NOMO-1 treated with DMSO at 0.1 percent for 48 hours (cell line): ENCODE measurements at regions not wholly inside any gene's neighbourhood (a gene's known extent, or its start where the extent isn't known, plus 50 kb on each side); places are given as distances from the start of the nearest gene placed in this dataset.
A peak's percentile ranks its signal among the peaks of the same experiment; 100 is the strongest.
"Not testable (repeated sequence)": the region's sequence is repeated elsewhere in the genome, so short reads cannot be mapped to it uniquely, and the experiment has no call there.

Experiments used
- DNase-seq: peaks from one replicate; lab custom pipeline; 2025; ENCODE audit not compliant: unreplicated experiment; lab: John Stamatoyannopoulos, UW

DNA sequence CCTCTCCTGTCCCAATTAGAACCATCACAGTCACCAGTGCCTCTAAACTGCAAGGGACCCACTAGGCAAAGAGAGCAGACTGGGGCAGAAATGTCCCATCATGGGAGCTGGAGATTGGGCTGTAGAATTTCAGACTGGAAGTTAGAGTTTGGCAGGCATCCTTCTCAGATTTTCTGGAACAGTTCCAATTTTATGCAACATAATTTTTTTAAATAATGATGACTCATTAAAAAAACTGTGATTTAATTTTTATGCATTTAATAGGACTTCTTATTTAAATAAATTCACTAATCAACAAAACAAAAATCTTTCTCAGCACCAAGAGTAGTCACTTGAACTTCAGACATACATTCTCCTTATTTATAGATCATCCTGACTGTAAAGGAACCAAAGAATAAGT, 84.6 kb upstream of the SLC7A14 start:
- DNase-seq, result no peak

DNA sequence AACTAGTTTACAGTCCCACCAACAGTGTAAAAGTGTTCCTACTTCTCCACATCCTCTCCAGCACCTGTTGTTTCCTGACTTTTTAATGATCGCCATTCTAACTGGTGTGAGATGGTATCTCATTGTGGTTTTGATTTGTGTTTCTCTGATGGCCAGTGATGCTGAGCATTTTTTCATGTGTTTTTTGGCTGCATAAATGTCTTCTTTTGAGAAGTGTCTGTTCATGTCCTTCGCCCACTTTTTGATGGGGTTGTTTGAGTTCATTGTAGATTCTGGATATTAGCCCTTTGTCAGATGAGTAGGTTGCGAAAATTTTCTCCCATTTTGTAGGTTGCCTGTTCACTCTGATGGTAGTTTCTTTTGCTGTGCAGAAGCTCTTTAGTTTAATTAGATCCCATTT, 77.1 kb upstream of the SLC7A14 start:
- DNase-seq, result not testable (repeated sequence)

DNA sequence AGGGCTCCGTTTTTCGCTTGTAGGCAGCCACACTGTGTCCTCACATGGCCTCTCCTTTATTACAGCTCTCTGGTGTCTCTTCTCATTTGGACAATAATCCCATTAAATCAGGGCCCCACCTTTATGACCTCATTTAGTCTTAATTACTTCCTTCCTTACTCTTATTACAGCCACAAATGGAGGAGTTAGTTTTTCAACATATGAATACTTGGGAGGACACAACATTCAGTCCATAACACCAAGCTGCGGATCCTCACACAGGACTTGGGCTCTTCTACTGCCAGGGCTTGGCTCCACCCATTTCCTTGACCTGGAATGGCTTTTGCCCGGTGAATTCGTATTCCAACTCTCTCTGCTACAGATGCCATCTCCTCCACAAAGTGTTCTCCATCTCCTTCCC, 74.3 kb upstream of the SLC7A14 start:
- peak; percentile 15 for DNase-seq

DNA sequence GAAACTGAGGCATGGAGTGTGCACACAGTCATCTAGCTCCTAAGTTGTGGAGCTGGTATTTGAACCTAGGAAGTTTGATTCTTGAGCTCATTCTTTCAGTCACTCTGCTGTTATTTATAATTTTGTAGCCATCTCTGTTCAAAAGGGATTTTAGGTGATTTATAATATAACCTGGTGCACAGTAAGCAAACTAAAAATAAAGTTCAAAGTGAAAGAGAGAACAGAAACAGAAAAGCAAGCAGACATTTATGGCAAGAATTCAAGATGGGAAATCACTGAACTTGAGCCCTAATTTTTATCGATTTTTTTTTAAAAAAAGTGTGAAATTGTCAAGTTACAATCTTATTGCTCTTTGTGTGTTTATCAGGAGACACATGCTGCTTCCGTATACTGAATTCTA, 71.4 kb upstream of the SLC7A14 start:
- DNase-seq, result no peak

DNA sequence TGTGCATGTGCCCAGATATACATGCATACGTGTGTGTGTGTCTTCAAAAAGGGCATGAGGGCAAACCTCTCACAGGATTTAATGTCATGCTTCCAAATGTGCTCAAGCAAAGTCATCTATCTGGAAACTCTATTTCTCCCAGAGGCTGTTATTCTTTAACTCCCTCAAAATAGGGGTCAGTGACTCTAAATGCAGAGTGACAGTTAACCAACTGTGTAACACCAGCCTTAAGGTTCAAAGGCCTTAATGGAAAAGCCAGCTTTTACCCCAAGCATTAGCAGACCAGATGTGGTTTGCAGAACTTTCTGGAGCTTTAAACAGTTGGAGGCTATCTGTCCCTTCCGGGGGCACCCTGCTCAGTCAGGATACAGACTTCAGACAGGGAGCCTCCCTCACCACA, 70.4 kb upstream of the SLC7A14 start:
- DNase-seq, result no peak

DNA sequence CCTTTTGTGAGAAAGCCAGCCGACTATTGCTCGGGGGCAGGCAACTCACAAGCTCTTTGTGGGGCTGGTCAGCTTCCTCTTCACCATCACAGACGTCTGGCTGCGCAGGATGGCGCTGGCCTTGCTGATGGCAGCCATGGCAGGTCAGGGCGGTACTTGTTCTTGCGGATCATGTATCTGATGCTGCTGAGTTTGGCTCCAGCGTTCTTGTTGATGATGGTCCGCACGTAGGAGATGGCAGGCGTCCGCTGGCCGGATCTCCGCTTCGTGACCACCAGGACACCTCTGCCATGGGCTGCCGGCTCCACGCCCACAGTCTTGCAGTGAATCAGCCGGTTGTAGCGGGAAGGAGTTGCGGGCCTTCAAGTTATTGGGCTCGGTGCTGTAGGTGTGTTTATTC, 67.9 kb upstream of the SLC7A14 start:
- no peak for DNase-seq

DNA sequence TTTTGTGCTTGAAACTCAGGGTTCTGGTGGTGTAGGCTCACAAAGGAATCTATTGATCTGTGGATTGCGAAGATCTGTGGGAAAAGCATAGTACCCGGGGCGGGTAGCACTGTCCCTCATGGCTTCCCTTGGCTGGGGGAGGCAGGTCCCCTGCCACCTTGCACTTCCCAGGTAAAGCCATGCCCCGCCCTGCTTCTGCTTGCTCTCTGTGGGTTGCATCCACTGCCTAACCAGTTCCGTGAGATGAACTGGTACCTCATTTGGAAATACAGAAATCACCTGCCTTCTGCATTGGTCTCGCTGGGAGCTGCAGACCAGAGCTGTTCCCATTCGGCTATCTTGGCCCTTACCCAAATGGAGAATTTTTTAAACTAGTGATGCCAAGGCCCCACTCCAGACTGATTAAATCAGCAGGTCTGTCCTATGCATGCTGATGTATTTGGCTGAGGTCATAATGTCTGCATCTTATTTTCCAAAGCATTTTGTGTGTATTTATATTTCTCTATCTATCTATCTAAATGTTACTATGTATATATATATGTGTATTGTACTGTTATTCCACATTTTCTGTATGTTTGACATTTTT, 65.5 kb upstream of the SLC7A14 start:
- DNase-seq, result no peak

DNA sequence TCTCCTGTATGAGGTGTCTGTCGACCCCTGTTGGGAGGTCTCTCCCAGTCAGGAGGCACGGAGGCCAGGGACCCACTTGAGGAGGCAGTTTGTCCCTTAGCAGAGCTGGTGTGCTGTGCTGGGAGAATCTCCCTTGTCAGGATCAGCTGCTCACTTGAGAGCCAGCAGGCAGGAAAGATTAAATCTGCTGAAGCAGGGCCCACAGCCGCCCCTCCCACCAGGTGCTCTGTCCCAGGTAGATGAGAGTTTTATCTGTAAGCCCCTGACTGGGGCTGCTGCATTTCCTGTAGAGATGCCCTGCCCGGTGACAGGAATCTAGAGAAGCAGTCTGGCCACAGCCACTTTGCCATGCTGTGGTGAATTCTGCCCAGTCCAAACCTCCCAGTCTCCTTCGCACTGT, 64.7 kb upstream of the SLC7A14 start:
- not testable (repeated sequence) for DNase-seq

DNA sequence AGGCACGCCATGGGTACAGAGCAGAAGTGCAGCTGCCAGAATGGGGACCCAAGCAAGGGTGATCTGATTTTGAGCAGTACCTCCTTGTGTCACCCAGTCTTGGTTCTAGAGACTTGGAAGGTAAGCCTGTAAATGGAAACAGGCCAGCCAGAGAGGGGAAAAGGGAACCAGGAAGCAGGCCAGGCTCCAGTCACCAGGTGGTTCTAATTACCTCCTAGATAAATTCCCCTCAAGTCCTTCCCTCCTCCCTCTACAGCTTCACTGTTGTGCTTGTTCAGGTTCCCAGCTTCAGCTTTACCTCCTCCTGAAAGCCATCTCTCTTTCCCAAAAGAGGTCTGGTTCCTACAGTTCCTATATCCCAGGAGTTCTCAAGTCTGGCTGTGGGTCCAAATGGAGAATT, 58.8 kb upstream of the SLC7A14 start:
- DNase-seq, result no peak

DNA sequence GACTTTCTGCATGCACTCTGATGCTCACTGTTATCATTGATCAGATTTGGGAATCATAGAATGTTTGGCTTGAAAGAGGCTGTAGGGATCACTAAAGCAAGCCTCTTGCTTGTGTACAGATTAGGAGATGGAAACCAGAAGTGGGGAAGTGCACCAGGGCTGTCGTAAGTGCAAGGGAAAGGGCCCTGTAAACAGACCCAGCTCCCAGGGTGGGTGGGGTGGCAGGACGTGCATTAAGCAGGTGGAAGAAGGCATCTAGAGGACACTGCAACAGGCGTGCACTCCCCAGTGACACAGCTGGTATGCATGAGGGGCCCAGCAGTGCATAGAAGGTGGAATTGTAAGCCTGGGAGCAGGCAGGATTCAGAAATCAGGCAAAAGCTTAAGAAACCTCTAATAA, 58.0 kb upstream of the SLC7A14 start:
- DNase-seq, result no peak

DNA sequence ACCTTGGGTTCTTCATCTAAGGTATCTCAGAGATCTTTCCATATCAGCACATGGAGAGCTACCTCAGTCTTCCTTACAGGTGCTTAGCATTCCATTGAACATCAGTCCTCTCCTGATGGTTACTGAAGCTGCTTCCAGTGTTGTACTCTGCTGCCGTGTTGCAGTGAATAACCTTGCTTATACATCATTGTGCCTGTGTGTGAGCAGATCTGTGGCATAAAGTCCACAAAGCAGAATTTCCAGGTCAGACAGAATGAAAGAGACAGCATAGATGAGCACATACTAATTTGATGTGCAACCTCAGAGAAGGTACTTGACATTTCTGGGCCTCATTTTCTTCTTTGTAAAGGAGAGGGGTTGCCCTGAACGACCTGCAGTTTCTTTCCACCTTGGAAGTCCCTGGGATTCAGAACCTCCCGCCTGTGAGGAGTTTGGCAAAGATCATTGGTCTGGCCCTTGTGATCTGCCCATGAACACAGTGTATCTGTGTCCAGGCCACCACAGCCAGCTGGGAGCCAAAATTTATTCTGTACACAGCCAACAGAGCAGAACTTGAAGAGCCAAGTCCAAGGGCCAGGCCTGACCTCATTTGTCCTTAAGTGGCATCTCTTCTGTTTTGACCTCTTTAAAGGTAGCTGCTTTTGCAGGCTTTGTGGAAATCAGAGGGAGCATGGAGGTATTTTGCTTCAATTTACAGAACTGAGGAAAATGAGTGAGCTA, 57.2 kb upstream of the SLC7A14 start:
- no peak for DNase-seq

DNA sequence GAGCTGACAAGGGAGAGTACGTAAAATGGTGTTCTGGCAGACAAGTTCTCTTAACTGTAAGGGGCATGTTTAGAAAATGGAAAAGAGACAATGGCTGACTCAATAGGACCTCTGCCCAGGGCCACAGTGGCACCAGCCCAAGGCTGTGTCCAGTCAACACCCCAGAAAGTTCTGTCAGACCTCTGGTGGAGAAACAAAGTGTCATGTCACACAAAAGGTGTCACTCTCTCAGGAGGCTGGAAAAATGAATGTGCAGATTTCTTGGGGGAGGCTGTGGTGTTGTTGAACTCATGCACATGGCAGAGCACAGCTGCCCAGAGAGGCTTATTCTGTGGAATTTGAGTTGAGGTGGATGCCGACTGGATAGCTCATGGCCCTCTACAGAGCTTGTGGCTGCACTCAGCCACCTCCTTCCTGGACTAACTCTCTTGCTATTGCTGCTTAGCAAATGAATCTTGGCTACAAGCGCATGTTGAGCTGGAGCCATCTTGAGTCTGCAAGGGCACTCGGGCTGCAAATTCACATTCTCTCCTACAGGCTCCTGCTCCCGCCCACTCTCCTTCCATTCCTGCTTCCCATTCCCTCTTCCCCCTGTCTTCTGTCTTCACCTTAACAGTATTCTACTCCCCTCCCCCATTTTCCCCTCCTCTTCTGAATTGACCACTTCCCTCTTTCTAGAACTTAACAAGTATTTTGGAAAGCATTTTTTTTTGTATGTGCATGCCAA, 55.8 kb upstream of the SLC7A14 start:
- no peak for DNase-seq

DNA sequence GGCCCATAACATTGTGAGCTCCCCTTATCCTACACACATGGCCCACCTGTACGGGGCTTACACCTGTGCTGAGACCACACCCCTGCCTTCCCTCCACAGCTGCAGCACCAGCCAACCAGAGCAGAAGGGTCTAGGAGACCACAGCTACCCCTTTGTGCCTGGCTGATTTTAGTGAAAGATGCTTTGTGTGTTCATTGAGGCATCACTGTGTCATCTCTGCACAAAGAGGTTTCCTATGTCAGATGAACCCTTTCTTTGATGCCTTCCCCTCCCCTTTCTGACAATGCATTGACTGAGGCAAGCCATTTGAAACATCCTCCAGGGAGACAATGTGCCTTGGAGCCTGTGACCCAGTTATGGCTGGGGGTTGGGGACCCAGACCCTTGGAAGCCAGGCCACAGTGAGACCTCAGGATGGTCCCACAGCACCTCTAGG, 54.9 kb upstream of the SLC7A14 start:
- DNase-seq, result no peak

DNA sequence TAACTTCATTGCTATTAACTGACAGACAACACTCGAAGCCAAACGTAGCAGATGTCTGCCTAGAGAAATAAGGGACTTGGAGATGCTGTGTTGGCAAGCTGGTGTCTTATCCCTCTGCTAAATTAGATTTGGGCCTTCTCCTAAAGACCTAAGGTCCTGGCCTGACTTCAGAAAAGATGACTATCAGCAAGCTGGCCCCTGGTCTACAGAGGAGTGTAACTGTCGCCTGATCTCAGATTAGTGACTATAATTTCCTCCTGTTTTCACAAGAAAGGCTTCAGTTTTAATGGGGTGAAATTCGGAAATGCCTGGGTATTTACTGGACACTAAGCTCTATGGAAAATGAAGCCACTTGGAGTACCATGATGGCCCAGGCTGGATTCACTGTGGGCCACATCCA, 53.1 kb upstream of the SLC7A14 start:
- no peak for DNase-seq

DNA sequence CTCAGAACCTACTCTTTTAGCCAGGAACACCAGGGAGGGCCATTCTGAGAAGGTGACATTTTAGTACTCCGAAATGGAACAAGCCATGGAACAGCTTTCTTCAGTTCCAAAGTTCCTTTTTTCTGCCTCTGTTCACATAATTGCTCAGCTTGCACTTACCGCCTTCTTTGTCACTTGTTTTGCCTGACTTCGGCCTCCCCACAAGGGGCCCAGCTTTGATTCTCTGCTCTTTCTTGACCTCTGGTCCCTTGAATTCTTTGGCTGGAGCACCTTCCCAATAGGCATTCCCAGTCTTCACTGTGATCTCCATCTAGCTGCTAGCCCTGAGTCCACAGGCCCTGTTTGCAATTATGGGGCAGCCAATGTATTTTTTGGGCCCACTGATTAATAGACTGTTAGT, 51.4 kb upstream of the SLC7A14 start:
- no peak for DNase-seq

DNA sequence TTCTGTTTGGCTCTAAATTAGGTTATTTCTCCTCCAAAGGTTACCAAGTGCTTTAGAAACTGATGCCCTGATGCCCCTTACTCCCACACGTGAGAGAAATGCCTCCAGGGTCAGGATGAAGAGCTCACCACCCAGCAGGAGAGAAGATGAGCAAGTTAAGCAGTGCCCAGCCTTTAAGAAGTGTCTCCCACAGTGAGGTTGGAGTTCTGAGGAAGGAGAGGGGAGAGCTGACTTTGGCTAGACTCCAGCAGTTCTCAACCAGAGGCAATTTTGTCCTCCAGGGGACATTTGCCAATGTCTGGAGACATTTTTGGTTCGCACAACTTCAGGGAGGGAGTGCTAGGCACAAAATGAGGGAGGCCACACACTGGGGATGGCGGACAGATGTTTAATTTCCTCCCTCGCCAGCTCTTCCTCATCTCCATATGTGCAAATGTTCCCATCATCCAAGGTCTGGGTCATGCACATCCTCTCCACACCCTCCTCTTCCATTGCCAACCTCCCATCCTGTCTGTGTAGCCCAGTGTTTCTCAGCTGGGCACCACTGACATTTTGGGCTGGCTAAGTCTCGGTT, 50.6 kb upstream of the SLC7A14 start:
- DNase-seq, result no peak
